IPS-18a (cell line): ENCODE measurements at regions not wholly inside any gene's neighbourhood (a gene's known extent, or its start where the extent isn't known, plus 50 kb on each side); places are given as distances from the start of the nearest gene placed in this dataset.

ENCODE experiments used
- H3K27ac ChIP-seq: one replicate; pipeline ENCODE4 v1.5.1; 2013; ENCODE audit warnings: low read length
- H3K27me3 ChIP-seq: one replicate; pipeline ENCODE4 v1.6.1; 2013; ENCODE audit warnings: mild to moderate bottlenecking, low read length; ENCODE audit not compliant: control insufficient read depth, insufficient read depth
- H3K36me3 ChIP-seq: one replicate; pipeline ENCODE4 v1.6.1; 2013; ENCODE audit warnings: low read depth, low read length; ENCODE audit not compliant: control insufficient read depth
- H3K4me1 ChIP-seq: one replicate; pipeline ENCODE4 v1.6.1; 2013; ENCODE audit warnings: low read depth, low read length; ENCODE audit not compliant: control insufficient read depth
- H3K4me3 ChIP-seq: one replicate; pipeline ENCODE4 v1.5.1; 2013; ENCODE audit warnings: low read length
- H3K9ac ChIP-seq: one replicate; pipeline ENCODE4 v1.6.1; 2013; ENCODE audit warnings: mild to moderate bottlenecking, low read length, moderate library complexity
- H3K9me3 ChIP-seq: one replicate; pipeline ENCODE4 v1.6.1; 2013; ENCODE audit warnings: low read depth, low read length; ENCODE audit not compliant: control insufficient read depth

- no peaks in the 10 kb centered on the region for H3K27me3 ChIP-seq
- no peak overlapping the region for H3K9ac ChIP-seq
- no peaks in the 10 kb centered on the region for H3K4me1 ChIP-seq
- no peak overlapping the region for H3K4me3 ChIP-seq
- no peaks in the 10 kb centered on the region for H3K9me3 ChIP-seq
- no peaks in the 10 kb centered on the region for H3K36me3 ChIP-seq
- H3K27ac ChIP-seq = no peak overlapping the region
Measured at GRCh38 chr3:153110041-153110440, 52.0 kb upstream of the RAP2B start.

- no peaks in the 10 kb centered on the region for H3K9me3 ChIP-seq
- H3K4me3 ChIP-seq = no peak overlapping the region
- H3K27ac ChIP-seq = no peak overlapping the region
- H3K36me3 ChIP-seq = no peaks in the 10 kb centered on the region
- H3K27me3 ChIP-seq = no peaks in the 10 kb centered on the region
- no peaks in the 10 kb centered on the region for H3K4me1 ChIP-seq
- H3K9ac ChIP-seq = no peak overlapping the region
Measured at GRCh38 chr3:153111016-153111415, 51.0 kb upstream of the RAP2B start.
